OCI-LY7 (cell line): ENCODE measurements at regions not wholly inside any gene's neighbourhood (a gene's known extent, or its start where the extent isn't known, plus 50 kb on each side); places are given as distances from the start of the nearest gene placed in this dataset.
"Not testable (repeated sequence)": the region's sequence is repeated elsewhere in the genome, so short reads cannot be mapped to it uniquely, and the experiment has no call there.

Source experiments
- BruUV-seq: library from RNA; stranded (reverse); fragments of 400-500 nt; replicated peaks from 2 replicates; lab custom pipeline; 2021; lab: Mats Ljungman, UMichigan
- CTCF ChIA-PET: fragments of 300-600 bp; sonication (Branson Sonifier 250); formaldehyde crosslinking; loops from one replicate; lab custom pipeline; 2022; ENCODE audit warnings: antibody characterized with exemption; ENCODE audit not compliant: unreplicated experiment; lab: Charles Lee
- POLR2A ChIA-PET: fragments of 300-600 bp; sonication (Branson Sonifier 250); formaldehyde crosslinking; loops from one replicate; lab custom pipeline; 2022; ENCODE audit warnings: antibody characterized with exemption; lab: Charles Lee
- DNase-seq: peaks from one replicate; pipeline ENCODE4 v3.0.0-alpha.2; 2015; ENCODE audit warnings: low spot score
- H2AFZ ChIP-seq: fragments of 200-600 bp; sonication (generic), shearing (Covaris generic); 2 replicates; pipeline ENCODE4 v1.6.1; 2014; ENCODE audit warnings: mild to moderate bottlenecking, antibody characterized with exemption, low read length, moderate library complexity
- H3K27ac ChIP-seq: fragments of 200-600 bp; sonication (generic); 2 replicates; pipeline ENCODE4 v1.5.1; 2014; ENCODE audit warnings: mixed run types, low read depth, mild to moderate bottlenecking, moderate library complexity, low read length, inconsistent platforms; ENCODE audit not compliant: poor library complexity, severe bottlenecking
- H3K36me3 ChIP-seq: fragments of 200-600 bp; sonication (generic); 2 replicates; pipeline ENCODE4 v1.6.1; 2014; ENCODE audit warnings: mild to moderate bottlenecking, antibody characterized with exemption, low read length, moderate library complexity, mixed read lengths; ENCODE audit not compliant: insufficient read depth
- H3K4me1 ChIP-seq: fragments of 200-600 bp; sonication (generic); 2 replicates; pipeline ENCODE4 v1.5.1; 2014; ENCODE audit warnings: mild to moderate bottlenecking, low read length; ENCODE audit not compliant: insufficient read depth, poor library complexity, severe bottlenecking
- H3K4me2 ChIP-seq: fragments of 200-600 bp; sonication (generic); 2 replicates; pipeline ENCODE4 v1.6.1; 2014; ENCODE audit warnings: mild to moderate bottlenecking, low read length
- H3K4me3 ChIP-seq: fragments of 200-600 bp; sonication (generic); 2 replicates; pipeline ENCODE4 v1.5.1; 2014; ENCODE audit warnings: mild to moderate bottlenecking, low read depth, low read length; ENCODE audit not compliant: poor library complexity, severe bottlenecking
- H3K79me2 ChIP-seq: fragments of 200-600 bp; sonication (generic); 2 replicates; pipeline ENCODE4 v1.6.1; 2016; ENCODE audit warnings: low read depth, mild to moderate bottlenecking, low read length, moderate library complexity, mixed read lengths; ENCODE audit not compliant: insufficient read depth
- H3K9me2 ChIP-seq: fragments of 200-600 bp; sonication (generic); 2 replicates; pipeline ENCODE4 v1.6.1; 2016; ENCODE audit warnings: mild to moderate bottlenecking, low read length, mixed read lengths; ENCODE audit not compliant: insufficient read depth
- H3K9me3 ChIP-seq: fragments of 200-600 bp; sonication (generic); 2 replicates; pipeline ENCODE4 v1.6.1; 2014; ENCODE audit warnings: mild to moderate bottlenecking, mixed run types, low read length, mixed read lengths
- H4K20me1 ChIP-seq: fragments of 200-600 bp; sonication (generic); 2 replicates; pipeline ENCODE4 v1.6.1; 2014; ENCODE audit warnings: mild to moderate bottlenecking, antibody characterized with exemption, low read length, moderate library complexity, mixed read lengths; ENCODE audit not compliant: insufficient read depth
- CTCF ChIP-seq: fragments of 200-600 bp; sonication (generic); conservative IDR thresholded peaks from 2 replicates; pipeline ENCODE4 v1.5.1; 2014; ENCODE audit warnings: mild to moderate bottlenecking, antibody characterized with exemption, low read length, moderate library complexity, mixed read lengths
- EZH2phosphoT487 ChIP-seq: fragments of 200-600 bp; sonication (generic); IDR thresholded peaks from 2 replicates; pipeline ENCODE4 v1.6.1; 2018; ENCODE audit warnings: low read depth, borderline replicate concordance, mild to moderate bottlenecking, mixed run types, antibody characterized with exemption, low read length, moderate library complexity, mixed read lengths
- intact Hi-C: fragments of 100-400 bp; cut with micrococcal nuclease; formaldehyde crosslinking; loops from one replicate; pipeline ENCODE4 v1.10.0; 2022; ENCODE audit not compliant: unreplicated experiment

DNA sequence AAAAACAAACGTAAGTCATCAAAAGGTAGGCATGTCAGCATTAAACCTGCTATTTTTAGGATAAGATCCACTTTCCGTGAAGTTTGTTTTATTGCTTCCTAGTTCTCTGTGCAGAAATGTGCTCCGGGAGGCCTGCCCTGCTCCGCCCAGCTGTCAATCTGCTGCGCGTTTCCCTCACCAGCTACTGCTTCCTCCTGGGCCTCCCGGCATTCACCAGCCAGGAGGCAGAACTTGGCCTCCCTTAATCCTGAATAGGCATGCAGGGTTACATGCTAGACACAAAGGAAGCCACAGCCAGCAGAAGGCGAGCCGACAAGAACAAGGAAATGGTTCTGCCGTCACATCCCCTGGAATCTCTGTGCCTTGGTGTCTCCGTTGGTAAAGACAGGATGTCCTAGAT is 386.2 kb downstream of the IRS2 start:
- Histone ChIP-seq H3K36me3 (no peaks in the 10 kb centered on the region), H3K9me2 (no peaks in the 10 kb centered on the region), H2AFZ (no peak overlapping the region), H3K27ac (no peak overlapping the region), H3K79me2 (no peaks in the 10 kb centered on the region), H3K4me2 (no peak overlapping the region), H3K4me3 (no peak overlapping the region), H3K9me3 (no peaks in the 10 kb centered on the region), H4K20me1 (no peaks in the 10 kb centered on the region), H3K4me1 (no peaks in the 10 kb centered on the region)
- intact Hi-C loops, result loop anchor here (10.0 kb wide), 1 partner anchor 65 kb away; no protein-coding TSS in a partner anchor
- no TSS peak for BruUV-seq
- TF ChIP-seq EZH2phosphoT487 (no peak), CTCF (no peak)
- POLR2A ChIA-PET, result no interaction called here
- no peak for DNase-seq
- CTCF ChIA-PET, result no interaction called here

- intact Hi-C loops, H3K36me3 ChIP-seq, CTCF ChIA-PET, H3K9me3 ChIP-seq, H4K20me1 ChIP-seq, H3K4me2 ChIP-seq, H3K27ac ChIP-seq, H3K4me1 ChIP-seq, H3K79me2 ChIP-seq, POLR2A ChIA-PET, H3K9me2 ChIP-seq, BruUV-seq, DNase-seq, H3K4me3 ChIP-seq, H2AFZ ChIP-seq: not testable (repeated sequence)
Observed at GRCh38 chr13:109398071-109398470, 388.3 kb downstream of the IRS2 start.

GRCh38 chr13:109397285-109397684 is 389.1 kb downstream of the IRS2 start:
- Histone ChIP-seq H3K4me1 (no peaks in the 10 kb centered on the region), H2AFZ (no peak overlapping the region), H3K79me2 (no peaks in the 10 kb centered on the region), H3K4me3 (no peak overlapping the region), H3K9me2 (no peaks in the 10 kb centered on the region), H3K27ac (no peak overlapping the region), H3K36me3 (no peaks in the 10 kb centered on the region), H3K9me3 (no peaks in the 10 kb centered on the region), H4K20me1 (no peaks in the 10 kb centered on the region), H3K4me2 (no peak overlapping the region)
- CTCF ChIA-PET, result no interaction called here
- intact Hi-C loops, result no loop called here
- TF ChIP-seq CTCF (no peak), EZH2phosphoT487 (no peak)
- POLR2A ChIA-PET, result no interaction called here
- DNase-seq, result no peak
- no TSS peak for BruUV-seq
